GM18519 (cell line): ENCODE measurements at regions not wholly inside any gene's neighbourhood (a gene's known extent, or its start where the extent isn't known, plus 50 kb on each side); places are given as distances from the start of the nearest gene placed in this dataset.
"Not testable (repeated sequence)": the region's sequence is repeated elsewhere in the genome, so short reads cannot be mapped to it uniquely, and the experiment has no call there.

Experiments used
- ATAC-seq: cut with Tn5 transposase; IDR thresholded peaks from one replicate; pipeline ENCODE4 v1.9.1; 2021; ENCODE audit warnings: mild to moderate bottlenecking, moderate library complexity; ENCODE audit not compliant: unreplicated experiment, low FRiP score

DNA sequence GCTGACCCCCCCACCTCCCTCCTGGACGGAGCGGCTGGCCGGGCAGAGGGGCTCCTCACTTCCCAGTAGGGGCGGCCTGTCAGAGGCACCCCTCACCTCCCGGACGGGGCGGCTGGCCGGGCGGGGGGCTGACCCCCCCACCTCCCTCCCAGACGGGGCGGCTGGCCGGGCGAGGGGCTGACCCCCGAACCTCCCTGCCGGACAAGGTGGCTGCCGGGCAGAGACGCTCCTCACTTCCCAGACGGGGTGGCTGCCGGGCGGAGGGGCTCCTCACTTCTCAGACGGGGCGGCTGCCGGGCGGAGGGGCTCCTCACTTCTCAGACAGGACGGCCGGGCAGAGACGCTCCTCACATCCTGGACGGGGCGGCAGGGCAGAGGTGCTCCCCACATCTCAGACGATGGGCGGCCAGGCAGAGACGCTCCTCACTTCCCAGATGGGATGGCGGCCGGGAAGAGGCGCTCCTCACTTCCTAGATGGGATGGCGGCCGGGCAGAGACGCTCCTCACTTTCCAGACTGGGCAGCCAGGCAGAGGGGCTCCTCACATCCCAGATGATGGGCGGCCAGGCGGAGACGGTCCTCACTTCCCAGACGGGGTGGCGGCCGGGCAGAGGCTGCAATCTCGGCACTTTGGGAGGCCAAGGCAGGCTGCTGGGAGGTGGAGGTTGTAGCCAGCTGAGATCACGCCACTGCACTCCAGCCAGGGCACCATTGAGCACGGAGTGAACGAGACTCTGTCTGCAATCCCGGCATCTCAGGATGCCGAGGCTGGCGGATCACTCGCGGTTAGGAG is 66.2 kb upstream of the PAPPA2 start:
- ATAC-seq = not testable (repeated sequence)

DNA sequence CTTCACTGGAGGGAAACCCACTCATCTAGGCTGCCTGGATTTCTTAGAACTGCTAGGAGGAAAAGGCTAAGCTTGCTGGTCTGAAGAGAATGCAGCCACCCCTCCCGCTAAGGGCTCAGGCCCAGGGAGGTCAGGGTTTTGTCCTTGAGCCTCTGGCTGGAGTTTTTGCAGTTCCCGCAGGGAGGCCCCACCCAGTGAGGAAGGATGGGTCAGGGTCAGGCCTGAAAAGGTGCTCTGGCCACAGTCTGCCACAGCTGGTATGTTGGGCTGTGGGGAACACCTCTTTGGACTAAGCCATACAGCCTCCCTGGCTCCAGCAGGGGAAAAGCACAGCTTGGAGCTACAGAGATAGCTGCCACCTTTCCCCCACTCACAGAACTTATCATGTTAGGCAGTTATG is 71.4 kb upstream of the PAPPA2 start:
- ATAC-seq = no peak

DNA sequence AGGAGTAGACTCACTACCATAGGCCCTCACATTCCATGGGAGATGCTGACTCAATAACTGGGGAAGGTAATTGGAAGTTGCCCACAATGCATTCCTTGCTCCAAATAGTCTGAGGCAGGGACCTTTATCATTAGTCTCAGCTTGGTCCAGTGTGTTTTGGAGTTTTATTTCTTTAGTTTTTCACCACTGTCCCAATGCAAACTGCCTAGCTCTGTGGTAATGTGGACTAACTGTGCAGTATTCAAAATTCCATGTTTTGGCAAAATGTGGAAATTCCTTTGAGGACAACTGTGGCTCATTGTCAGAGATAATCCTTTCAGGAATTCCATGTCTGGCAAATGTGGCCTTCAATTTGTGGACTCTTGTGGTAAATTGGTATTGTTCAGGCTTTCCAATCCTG is 78.1 kb upstream of the PAPPA2 start:
- no peak for ATAC-seq

DNA sequence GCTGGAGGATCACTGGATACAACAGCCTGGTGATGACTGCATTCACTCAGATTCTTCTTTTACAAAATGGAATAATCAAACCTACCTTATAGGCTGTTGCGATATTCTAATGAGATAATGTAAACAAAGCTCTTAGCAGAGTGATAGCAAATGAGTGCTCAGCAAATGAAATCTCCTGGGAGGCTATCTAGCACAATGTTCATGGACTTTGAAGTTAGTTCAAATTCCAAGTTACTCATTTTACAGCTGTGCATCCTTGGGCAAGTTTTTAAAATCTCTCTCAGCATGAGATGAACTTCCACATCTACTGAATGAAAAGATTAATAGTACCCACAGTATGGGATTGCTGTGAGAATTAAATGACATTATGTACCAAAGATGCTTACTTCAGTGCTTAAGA is 80.8 kb upstream of the PAPPA2 start:
- ATAC-seq = no peak

DNA sequence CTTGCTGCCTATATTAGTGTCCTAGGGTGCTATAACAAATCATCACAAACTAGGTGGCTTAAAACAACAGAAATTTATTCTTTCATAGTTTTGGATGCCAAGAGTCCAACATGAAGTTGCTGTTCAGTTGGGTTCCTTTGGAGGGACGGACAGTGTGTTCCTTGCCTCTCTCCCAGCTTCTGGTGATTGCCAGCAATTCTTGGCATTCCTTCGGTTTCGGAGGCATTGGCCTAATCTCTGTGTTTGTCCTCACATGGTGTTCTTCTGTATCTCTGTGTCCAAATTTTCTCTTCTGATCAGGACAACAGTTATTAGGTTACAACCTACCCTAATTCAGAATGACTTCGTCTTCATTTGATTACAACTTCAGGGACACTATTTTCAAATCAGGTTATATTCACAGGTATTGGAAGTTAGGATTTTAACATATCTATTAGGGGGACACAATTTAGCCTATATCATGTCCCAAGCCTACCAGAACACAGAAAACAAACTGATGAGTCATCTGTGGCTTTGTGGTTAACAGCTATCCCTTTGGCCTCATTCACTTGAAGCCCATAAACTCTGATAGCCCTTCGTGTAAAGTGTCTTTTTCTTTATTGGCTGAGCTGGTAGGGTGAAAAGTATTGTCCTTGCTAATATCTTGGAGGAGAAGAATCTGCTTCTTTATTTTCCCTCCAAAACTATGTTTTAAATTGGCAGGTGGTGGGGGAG is 83.2 kb upstream of the PAPPA2 start:
- no peak for ATAC-seq

DNA sequence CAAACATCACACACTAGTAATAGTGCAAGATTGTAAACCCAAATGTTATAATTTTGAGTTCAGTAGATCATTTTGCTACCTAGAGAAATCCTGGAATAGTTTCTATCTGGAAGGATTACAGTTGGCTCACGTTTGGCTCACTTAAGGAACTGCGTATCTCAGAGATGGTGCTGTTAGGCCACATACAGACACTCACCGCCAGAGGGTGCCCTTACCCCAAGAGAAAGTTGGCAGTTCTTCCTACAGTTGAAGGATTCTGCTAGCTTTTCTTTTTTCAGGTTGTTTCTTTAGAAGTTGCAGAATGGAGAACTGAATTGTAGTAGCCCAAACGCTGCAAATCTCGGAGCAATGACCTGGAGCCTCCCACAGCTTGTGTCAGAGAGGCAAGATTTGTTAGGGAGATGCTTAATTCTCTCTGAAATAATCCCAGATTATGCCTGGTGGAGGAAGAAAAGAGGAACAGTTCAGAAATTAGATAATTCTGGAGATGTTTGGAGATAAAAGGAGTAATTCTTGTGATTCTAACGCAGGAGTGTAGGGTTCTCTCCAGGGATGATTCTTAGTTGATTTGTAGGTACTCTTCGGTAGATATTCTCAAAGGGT is 87.9 kb upstream of the PAPPA2 start:
- peak; percentile 87 for ATAC-seq

DNA sequence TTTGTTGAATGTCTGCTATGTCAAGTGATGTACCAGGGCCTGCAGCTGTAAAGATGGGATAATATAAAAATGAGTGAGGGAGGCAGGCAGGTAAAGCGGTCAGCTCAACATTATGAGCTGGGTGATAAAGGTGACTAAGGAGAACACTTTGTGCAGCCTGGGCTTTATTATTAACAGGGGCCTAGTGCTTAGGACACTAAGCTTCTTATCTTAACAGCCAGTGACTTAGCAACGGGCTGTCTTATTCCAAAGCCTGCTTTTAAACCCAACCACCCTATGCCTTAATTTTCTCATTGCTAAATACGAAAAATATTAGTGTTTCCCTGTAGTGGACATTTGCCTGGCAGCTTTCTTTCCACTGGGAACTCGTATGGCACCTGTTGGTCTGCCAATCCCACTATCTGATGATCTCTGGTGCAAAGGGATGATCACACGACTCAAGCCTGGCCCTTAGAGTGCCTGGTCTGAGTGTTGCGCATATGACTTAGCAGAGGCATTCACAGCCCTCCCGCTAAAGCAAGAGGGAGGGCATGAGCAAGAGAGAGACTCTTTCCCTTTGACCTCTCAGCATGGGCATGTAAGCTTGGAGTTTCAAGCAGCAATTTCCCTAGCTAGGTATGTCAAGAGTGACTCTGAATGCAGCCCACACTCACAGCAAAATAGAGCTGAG is 98.6 kb upstream of the PAPPA2 start:
- no peak for ATAC-seq

DNA sequence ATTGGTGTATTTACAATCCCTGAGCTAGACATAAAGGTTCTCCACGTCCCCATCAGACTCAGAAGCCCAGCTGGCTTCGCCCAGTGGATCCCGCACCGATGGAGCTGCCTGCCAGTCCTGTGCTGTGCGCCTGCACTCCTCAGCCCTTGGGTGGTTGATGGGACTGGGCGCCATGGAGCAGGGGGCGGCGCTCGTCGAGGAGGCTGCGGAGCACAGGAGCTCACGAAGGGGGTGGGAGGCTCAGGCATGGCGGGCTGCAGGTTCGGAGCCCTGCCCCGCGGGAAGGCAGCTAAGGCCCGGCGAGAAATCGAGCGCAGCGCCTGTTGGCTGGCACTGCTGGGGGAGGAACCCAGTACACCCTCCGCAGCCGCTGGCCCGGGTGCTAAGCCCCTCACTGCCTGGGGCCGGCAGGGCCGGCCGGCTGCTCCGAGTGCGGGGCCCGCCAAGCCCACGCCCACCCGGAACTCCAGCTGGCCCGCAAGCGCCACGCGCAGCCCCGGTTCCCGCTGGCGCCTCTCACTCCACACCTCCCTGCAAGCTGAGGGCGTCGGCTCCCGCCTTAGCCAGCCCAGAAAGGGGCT is 113.8 kb upstream of the PAPPA2 start:
- ATAC-seq = not testable (repeated sequence)

DNA sequence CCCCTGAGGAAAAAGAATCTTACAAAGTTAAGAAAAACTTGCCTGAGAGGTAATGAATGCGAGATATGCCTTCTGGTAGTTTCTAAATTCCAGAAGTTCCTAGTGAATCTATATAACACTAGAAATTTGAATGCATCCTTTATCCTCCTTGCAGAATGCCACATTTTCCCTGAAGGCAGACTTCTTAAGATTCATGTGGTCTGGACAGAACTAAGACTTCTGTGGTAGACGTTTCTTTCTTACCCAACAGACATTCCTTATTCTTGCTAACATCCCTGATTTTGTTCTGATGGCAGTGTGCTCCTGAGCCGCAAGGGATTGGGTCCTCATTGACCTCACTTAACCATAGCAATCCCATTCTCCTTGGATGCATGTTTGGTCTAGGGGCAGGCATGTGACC is 121.3 kb upstream of the PAPPA2 start:
- no peak for ATAC-seq

DNA sequence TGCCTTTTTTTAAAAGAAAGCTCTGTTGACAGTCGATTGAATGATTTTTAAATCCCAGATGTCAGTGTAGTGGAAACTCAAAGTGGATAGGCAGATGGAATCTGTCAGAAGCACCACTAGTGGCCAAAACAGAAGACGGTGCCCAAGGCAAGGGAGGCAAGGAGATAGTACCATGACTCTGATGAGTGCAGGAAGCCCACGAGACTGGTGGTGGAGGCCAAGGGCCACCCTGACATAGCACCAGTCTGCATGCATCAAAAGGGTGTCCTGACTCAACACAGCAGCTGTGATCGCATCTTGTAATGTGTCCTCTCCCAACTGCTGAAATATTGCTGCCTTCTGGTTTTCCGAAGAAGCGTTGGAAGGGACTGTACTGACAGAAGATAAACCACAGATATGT is 124.1 kb upstream of the PAPPA2 start:
- no peak for ATAC-seq

DNA sequence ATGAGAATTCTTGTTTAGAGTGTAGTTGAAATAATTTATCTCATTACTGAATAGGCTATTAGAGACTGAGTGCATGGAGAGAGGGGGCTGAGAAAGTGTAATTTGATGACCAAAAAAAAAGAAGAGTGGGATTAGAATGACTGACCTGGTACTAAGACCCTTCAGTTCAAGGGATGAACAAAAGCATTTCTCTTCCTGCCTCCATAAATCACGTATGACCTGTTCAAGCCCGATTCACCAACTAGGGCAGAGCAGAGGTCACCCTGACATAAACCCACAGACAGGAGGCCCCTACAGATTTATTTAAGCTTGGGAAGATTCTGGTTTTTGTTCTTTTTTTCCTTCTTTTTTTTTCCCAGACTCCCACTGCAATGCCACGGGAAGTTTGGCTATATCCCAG is 123.7 kb upstream of the COP1 start:
- ATAC-seq = no peak

DNA sequence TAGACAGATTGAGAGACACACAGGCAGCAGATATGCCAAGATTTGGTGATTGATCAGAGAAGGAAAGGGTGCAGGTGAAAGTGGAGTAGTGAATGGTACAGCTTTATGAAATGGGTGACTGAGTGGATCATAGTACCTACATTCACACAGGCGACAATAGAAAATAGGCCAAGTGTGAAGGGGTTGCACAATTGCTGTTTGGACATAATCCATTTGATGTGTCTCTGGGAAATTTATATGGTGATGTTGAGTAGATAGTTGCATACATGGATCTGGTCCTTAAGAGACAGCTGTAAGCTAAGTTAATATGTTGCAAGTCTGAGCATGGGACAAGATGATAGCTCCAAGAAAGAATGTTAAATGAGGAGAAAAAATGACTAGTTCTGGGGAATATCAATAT is 118.6 kb upstream of the COP1 start:
- ATAC-seq = no peak

DNA sequence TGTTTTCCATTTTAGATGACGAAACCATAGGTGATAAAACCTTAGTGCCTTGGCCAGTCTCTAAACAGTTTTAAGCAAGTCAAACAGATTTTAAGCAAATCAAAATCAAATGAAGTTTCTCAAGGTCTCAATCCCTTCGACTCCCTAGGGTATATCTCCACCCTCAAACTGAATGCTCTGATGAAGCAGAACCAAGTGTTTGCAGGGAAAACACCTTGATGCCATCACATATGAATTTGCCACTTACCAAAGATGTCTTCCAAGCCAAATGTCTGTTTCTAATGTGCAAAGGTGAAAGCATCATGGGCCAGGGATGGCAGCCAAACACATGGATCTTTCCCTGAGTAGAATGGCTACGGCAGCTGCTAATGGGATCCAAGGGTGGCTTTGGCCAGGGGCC is 116.4 kb upstream of the COP1 start:
- ATAC-seq = no peak

DNA sequence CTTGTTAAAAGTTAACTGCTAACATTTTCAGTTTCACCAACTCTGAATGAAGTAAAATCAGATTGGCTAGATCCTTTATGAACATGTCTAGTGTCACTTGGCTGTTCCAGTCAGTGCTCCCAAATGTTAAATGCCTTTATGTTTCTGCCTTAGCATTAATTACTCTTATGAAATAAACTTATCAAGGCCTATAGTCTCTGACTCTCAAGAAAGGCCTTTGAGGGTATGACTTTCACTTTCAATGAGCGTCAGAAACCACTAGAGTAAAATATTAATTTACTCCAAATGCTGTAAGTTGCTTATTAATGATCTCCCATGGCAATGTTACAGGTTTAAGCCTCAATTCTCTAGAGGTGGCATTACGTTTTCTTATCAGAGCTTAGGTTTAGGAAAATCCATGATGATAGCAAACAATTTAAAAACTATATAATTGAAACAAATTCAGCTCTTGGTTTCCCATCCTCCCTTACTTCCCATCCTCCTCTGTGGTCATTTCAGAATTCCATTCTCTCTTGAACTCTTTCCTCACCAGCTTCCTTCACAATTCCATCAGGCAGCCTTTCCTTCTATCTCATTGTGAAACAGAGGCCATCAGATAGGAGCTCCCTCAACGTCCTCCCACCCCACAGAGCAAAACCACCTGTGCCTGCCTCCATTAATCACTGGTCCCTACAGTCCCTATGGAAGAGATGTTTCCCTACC is 108.6 kb upstream of the COP1 start:
- no peak for ATAC-seq

DNA sequence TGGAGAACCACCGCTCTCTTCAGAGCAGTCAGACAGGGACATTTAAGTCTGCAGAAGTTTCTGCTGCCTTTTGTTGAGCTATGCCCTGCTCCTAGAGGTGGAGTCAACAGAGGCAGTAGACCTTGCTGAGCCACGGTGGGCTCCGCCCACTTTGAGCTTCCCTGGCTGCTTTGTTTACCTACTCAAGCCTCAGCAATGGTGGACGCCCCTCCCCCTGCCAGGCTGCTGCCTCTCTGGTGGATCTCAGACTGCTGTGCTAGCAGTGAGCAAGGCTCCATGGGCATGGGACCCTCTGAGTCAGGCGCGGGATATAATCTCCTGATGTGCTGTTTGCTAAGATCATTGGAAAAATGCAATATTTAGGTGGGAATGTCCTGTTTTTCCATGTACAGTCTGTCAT is 89.5 kb upstream of the COP1 start:
- ATAC-seq = not testable (repeated sequence)

DNA sequence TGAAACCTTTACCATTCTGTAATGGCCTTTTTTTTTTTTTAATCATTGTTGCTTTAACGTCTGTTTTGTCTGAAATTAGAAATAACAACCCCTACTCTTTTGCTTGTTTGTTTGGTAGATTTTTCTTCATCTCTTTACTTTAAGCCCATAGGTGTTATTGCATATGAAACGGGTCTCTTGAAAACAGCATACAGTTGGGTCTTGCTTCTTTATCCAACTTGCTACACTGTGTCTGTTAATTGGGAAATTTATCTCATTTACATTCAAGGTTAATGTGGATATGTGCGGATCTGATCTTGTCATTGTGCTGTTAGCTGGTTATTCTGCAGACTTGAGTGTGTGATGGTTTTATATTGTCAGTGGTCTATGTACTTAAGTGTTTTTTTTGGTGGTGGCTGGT is 78.9 kb upstream of the COP1 start:
- no peak for ATAC-seq

DNA sequence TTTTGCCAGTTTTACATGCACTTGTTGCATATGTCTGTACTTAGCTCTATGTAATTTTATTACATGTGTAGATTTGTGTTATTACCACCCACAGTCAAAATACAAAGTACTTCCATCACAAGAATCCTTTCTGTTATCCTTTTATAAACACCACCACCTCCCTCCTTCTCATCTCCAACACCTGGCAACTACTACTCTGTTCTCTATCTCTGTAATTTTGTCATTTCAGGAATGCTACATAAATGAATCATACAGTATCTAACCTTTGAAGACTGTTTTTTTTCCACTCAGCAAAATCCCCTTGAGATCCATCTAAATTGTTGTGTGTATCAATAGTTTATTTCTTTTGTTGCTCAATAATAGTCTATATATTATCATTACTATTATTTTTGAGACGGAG is 64.5 kb upstream of the COP1 start:
- no peak for ATAC-seq
